ENCODE measurements at regions not wholly inside any gene's neighbourhood (a gene's known extent, or its start where the extent isn't known, plus 50 kb on each side); places are given as distances from the start of the nearest gene placed in this dataset.

DNA sequence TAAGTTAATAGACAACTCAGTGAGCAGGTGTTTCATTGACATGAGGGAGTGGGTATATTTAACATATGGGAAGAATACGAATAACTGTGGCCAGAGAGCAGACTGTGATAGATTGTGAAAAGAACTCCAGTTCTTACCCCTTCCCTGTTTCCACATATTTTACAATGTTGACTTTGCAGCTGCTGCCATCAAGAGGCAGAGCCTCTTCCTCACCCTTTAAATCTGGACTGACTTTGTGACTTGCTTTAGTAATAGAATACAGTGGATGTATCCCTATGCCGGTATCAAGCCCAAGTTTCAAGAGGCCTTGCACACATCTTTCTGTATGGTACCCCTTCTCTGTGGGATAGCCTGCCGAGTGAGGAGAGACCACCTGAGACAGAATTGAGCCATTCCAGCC, 356.7 kb downstream of the ETNK1 start:
- no peak for TF ChIP-seq POLR2A (IDR thresholded peaks at IDR 0.05)
- TF ChIP-seq, protein P1, sequence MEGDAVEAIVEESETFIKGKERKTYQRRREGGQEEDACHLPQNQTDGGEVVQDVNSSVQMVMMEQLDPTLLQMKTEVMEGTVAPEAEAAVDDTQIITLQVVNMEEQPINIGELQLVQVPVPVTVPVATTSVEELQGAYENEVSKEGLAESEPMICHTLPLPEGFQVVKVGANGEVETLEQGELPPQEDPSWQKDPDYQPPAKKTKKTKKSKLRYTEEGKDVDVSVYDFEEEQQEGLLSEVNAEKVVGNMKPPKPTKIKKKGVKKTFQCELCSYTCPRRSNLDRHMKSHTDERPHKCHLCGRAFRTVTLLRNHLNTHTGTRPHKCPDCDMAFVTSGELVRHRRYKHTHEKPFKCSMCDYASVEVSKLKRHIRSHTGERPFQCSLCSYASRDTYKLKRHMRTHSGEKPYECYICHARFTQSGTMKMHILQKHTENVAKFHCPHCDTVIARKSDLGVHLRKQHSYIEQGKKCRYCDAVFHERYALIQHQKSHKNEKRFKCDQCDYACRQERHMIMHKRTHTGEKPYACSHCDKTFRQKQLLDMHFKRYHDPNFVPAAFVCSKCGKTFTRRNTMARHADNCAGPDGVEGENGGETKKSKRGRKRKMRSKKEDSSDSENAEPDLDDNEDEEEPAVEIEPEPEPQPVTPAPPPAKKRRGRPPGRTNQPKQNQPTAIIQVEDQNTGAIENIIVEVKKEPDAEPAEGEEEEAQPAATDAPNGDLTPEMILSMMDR (IDR thresholded peaks at IDR 0.05 in 8 of 11, conservative IDR thresholded peaks at IDR 0.05 in 3 of 11), result no peak

Measured in spleen (tissue), 7 donors.